B cell (primary cell): ENCODE measurements at regions not wholly inside any gene's neighbourhood (a gene's known extent, or its start where the extent isn't known, plus 50 kb on each side); places are given as distances from the start of the nearest gene placed in this dataset.

Source experiments
- CTCF ChIP-seq: fragments of 200-600 bp; IDR thresholded peaks from one replicate; pipeline ENCODE4 v1.8.0; 2022; ENCODE audit warnings: antibody characterized with exemption, mild to moderate bottlenecking
- EZH2 ChIP-seq: IDR thresholded peaks from 2 replicates; pipeline ENCODE4 v1.6.1; 2012; ENCODE audit warnings: borderline replicate concordance, low read depth, mild to moderate bottlenecking, moderate library complexity, low read length; ENCODE audit not compliant: insufficient read depth, poor library complexity, severe bottlenecking

GRCh38 chr12:105469701-105470100 is 139.2 kb downstream of the C12orf75 start:
- TF ChIP-seq EZH2 (no peak), CTCF (no peak)
